Activated gamma-delta T cell treated with Interleukin-2 at 50 U/mL for 16 hours (primary cell): ENCODE measurements at regions not wholly inside any gene's neighbourhood (a gene's known extent, or its start where the extent isn't known, plus 50 kb on each side); places are given as distances from the start of the nearest gene placed in this dataset.

Source experiments
- DNase-seq: peaks from one replicate; pipeline ENCODE4 v3.0.0-alpha.2; 2020

DNA sequence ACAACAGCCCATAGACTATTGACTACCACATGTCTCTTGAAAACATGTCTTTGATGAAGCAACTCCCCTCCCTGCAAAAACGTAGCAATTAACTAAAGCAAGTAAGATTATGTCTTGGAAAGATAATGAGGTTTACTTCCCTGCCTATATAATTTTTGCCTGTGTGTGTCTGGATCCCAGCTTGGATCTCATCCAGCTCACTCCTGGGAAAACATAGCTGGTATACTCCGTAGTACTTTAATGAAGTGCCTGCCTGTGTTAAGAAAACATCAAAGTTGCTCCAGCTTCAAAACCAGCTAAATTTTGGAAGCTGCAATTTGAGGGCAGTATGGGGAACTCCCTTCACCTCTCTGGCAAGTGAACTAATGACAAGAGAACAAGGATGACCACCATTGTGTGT is 182.6 kb upstream of the C9orf72 start:
- no peak for DNase-seq

- no peak for DNase-seq
These were observed 183.1 kb upstream of the C9orf72 start for GRCh38 chr9:27756418-27756817.

GRCh38 chr9:27763831-27764230 is 190.6 kb upstream of the C9orf72 start:
- no peak for DNase-seq

DNA sequence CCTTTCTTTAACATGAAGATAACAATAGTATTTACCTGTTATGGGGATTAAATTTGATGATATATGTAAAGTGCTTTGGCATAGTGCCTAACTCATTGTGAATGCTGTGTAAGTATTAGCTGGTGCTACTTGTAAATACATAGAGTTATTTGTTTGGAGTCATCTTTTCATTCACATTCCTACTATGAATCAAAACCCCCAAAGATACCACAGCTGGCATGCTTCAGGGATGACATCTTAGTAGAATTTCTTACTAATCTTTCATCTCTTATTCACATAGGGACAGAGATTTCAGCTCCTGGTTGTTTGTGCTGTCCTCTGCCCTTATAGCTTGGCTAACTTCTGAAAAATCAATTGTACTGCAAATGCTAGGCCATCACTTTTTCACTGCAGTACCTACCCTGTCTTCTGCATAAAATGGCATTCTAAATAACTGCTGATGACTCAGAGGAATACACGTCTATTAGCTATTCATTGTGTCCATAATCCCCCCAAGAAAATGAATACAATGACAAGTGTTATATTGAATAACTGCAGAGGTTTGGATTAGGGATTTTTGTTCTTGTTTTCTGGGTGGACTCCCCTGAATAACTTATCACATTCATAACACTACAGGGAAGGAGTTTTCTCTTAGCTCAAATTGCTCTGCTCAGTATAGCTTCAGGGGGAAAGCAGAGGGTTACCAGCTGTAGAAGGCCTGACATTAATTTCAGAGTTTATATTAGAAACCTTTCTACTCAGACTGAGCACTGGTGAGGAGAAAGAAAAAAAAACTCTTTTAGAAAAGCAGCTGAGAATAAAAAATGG is 192.2 kb upstream of the C9orf72 start:
- DNase-seq: no peak

- no peak for DNase-seq
These were observed 193.0 kb upstream of the C9orf72 start for GRCh38 chr9:27766073-27766835.

DNA sequence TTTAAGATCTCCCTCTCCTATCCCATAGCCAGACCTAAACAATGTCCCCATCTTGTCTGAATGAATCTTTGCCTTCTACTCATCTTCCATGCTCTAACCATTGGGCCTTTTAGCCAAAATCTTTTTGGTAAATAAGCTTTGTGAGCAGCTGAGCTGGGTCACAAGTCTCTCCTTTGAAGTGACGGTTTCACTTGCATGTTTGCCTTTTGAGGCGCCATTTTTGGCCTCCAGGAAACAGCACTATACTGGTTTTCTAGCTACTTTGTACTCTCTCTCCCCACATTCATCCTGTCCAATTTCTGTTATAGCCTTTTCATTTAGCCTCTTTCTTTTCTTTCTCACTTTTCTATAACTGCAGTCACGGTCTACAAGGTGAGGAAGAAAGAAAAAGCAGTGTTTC is 195.5 kb upstream of the C9orf72 start:
- DNase-seq: no peak

GRCh38 chr9:27770541-27770940 is 197.3 kb upstream of the C9orf72 start:
- no peak for DNase-seq

DNA sequence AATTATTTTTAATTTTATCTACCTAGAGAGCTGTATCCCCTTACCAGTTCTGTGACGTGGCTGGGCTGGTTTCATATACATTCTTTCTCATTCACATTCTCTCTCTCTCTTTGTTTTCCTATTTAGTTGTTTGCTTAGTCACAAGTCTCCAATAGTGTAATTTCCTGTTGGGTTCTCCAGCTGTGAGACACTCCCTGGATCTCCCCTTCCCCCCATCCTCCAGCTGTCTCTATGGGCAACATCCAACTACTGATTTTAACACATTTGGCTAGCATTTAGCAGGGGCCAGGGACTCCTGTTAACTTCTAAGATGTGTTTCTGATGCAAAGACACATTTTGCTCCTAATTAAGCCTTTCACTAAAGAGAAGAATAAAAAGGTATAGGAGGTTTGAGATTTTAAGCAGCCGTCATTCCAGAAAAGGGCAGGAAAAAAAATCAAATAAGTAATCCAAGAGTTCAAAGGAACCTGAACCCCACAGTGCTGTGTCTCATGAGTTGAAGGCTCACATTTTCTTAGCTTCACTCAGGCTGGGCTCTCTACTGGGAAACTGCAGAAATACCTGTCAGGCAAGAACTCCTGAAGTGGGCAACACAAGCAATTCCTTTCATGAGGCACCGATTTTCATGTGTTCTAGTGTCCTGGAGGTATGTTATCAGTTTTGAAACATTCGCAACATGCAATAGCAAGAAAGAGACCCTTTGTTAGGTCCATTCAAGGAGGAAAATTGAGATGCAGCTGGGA is 198.7 kb upstream of the C9orf72 start:
- DNase-seq: no peak

- DNase-seq: no peak
These were observed 211.8 kb upstream of the C9orf72 start for GRCh38 chr9:27784847-27785713.

GRCh38 chr9:27785714-27786100 is 212.4 kb upstream of the C9orf72 start:
- DNase-seq: no peak

- no peak for DNase-seq
These were observed 214.6 kb upstream of the C9orf72 start for GRCh38 chr9:27787891-27788290.

- no peak for DNase-seq
These were observed 218.0 kb upstream of the C9orf72 start for GRCh38 chr9:27791311-27791710.

- DNase-seq: no peak
These were observed 219.8 kb upstream of the C9orf72 start for GRCh38 chr9:27792971-27793689.

DNA sequence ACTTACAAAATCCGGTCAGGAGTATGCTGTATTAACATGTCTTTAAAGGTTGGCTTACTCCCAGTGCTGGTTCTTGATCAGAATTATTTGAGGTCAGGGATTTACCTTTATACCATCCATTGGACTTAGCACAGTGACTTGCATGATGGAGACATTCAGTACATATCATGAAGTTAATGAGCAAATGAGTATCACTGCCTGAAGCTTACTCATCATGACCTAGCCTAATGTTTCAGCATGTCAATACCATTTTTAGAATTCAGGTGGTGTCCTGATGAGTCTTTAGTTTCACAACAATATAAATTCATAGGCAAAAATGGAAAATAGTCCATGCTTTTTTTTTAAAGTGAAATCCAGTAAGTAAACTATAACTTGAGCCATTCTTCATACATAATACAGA is 226.0 kb upstream of the C9orf72 start:
- DNase-seq: no peak

- no peak for DNase-seq
These were observed 226.9 kb upstream of the C9orf72 start for GRCh38 chr9:27800159-27800558.

DNA sequence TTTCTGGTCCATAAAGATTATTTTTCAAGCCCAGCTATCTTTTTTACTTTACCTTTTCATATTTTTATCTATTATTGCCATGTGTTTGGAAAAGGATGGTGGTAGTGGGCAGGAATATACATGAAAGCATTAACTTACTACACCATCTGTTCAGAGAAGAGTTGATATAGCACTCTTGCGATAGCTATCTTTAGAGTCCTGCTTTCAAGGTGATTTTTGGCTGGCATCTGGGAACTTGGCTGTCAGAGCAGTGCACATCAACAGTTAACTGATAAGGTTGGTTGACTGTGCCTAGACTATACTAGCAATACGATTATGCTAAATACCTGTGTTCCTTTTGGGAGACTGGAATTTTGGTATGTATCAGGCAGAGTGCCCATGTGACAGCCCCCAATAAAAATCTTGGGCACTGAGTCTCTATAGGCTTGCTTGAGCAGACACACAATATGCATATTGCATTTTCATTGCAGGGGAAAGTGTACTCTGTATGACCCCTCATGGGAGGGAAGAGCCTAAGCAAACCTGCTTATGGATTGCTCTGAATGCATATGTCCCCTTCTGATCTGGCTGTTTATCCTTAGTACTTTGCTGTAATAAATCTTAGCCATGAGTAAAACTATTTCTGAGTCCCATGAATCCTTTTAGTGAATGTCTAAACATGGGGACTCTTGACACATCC is 227.6 kb upstream of the C9orf72 start:
- no peak for DNase-seq

DNA sequence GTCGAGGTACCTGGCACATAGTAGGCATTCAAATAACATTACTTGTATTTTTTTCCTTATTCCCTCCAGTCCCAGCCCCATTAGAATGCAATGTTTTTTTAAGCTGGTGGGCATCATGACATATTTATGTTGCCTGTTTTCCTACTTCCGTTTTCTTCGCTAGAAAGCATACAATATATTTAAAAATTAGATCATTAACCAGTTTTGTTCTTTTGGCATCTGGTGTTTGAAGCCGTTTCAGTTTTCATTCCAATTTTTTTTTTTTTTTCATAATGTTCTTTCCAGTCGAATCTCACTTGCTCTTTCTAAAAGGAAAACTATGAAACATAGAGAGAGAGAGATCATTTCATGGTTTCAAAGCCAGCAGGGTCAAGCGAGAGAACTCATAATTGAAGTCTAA is 228.3 kb upstream of the C9orf72 start:
- DNase-seq: no peak

- DNase-seq: no peak
These were observed 229.1 kb upstream of the C9orf72 start for GRCh38 chr9:27802418-27802817.

GRCh38 chr9:27808864-27809263 is 235.6 kb upstream of the C9orf72 start:
- no peak for DNase-seq

- no peak for DNase-seq
These were observed 244.5 kb upstream of the C9orf72 start for GRCh38 chr9:27817747-27818146.

DNA sequence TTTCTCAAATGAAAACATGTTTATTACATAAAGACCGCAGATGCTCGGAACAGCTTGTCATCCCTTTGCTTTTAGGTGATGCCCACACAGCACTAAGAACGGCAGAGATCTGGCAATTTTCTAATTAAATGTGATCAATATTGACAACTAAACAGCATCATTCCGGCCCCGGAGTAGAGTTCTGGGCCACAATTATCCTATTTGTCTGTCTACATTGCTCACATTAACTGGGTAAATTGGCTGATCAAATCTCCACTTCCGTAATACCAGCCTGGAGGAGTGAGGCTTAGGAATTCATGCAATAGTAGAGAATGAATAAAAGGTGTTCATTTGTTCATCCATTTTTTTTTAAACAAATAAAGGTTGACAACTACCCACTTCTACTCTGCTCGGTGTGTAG is 245.1 kb upstream of the C9orf72 start:
- DNase-seq: no peak
